EL (cell line): ENCODE measurements at regions not wholly inside any gene's neighbourhood (a gene's known extent, or its start where the extent isn't known, plus 50 kb on each side); places are given as distances from the start of the nearest gene placed in this dataset.

Experiments used
- DNase-seq: peaks from one replicate; pipeline ENCODE4 v3.0.0-alpha.2; 2016

DNA sequence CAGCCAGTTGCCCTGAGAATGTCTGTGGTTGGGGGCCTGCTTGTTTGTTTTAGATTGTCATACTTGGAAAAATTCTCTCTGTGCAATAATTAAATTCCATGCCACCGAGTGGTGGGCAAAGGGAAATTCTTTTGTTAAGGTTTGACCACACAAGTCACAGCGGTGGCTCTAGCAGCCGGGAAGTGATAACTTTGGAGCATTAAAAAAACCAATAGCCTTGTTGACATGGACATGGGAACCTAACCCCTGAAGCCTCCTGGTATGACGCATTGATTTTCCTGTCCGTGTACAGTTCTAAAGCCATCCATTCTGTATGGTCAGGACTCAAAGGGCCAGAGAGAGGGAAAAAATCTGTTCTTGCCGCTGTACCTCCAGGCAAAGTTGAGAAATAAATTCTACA is 384.9 kb upstream of the ZNF507 start:
- no peak for DNase-seq

DNA sequence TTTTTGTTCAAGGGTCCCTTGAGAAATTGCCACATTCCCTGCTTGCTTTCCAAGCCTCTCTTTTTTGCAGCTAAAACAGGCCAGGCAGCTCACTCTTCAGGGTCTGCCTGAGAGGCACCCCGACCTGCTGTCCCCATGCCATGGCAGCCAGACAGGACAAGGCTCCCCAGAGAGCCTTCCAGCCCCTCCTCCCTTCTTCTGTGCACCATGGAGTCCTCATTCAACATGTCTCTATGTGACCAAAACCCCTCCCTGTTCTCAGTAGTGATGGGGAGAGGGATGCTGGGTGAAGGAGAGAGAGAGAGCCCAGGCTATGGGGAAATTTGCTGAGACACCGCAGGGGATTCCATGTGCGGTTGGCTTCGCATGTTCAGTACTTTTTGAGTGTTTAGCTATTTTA is 384.2 kb upstream of the ZNF507 start:
- DNase-seq: no peak

DNA sequence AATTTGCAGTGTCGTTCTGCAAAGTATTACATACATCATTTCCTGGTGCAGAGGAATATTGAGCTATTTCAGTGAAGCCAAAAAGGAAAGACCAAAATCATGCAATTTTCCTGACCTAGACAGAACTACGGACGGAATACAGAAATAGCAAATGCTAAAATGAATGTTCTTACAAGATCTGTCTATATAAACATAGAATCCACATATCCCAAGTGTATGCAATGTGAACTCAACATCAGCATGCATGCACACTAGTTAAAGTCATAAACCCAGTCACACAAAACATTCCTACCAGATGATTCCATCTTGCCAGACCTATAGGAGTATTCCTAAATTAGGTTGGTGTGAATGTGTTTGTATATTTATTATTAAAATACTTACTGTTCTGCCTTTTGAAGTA is 383.7 kb upstream of the ZNF507 start:
- DNase-seq: no peak

DNA sequence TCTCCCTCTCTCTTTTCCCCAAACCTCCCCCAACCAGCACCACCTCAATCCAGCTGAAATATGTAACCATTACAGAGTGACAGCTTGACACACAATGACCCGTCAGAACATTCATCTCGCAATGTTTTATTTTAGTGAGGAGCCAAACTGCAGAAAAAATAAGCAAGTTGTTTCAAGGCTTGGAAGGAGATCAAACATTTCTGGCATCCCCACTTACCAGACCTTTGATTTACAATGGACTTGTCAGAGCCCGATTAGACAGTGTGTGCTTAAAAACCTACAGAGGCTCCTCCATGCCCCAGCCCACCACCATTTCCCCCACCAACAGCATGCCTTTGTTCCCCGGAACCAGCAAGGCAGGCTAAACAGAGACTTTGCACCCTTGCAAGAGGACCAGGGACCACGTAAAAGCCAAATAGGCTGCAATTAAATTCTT is 382.8 kb upstream of the ZNF507 start:
- no peak for DNase-seq

DNA sequence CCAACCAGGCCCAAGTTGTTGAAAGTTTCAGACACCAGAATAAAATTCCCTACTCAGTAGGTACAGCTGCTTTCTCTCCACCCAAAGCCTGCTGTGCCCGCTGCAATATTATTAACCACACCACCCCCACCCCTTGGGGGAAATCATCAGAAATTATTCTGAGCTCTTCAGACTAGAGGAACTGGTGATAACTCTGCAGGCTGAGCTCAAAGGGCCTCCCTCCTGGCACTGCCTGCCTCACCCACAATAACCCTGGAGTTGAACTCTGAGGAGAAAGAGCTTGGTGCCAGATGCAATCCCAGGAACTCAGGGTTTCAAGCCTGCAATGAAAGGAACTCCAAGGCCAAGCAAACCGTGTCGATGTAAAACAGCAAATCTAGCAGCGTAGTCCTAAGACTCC is 381.7 kb upstream of the ZNF507 start:
- DNase-seq: no peak

DNA sequence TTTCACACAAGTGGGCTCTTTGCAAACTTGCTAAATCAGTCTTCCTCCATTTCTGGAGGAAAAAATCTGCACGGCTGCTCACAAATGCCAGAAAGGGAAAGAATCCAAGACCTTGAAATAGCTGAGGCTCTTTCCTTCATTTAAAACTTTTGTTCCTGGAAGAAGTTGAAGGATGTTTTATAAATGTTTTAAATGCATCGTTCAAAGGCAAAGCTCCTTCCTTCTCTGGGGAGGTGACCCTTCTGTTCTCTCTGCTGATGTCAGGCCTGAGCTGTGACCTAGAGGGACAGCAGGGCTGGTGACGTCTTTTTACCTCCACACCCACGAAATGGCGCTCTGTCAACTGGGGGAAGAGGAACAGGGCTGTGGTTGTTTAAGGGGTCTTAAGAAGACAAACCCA is 376.4 kb upstream of the ZNF507 start:
- DNase-seq: no peak

DNA sequence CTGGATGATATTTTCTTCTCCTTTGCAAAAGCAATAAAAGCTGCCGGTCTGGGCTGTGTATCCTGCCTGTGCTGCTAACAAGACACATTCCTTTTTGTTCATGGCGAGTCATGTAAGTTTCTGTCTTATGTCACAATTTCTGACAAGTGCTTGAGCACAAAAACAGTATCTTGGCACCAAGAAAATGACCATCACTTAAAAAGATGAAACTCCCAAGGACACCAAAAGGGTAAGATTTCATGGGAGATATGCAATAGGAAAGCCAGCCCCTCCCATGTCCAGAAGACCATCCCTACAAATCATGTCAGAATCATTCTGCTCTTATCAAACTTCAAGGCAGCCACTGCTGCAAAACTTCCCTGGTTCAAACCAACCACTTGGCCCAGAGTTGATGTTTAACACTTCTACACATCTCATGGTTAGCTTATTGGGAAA is 375.4 kb upstream of the ZNF507 start:
- no peak for DNase-seq

DNA sequence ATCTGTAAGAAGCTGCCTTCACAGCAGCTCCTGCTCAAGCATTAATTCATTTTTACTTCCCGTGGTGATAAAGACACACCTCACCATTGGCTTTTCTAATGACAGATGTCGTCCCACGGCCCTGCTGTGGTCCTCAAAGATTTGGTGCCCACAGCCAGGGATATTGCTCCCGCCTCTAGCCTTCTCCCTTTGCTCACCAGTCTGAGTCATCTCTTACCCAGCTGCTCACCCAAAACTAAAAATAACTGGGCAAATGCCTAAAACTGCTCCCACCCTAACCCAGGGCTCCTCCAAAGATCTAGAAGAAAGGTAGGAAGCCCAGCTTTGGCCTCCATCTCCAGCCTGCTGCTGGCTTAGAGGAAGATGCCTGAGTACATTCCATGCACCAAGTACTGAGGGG is 371.1 kb upstream of the ZNF507 start:
- no peak for DNase-seq

DNA sequence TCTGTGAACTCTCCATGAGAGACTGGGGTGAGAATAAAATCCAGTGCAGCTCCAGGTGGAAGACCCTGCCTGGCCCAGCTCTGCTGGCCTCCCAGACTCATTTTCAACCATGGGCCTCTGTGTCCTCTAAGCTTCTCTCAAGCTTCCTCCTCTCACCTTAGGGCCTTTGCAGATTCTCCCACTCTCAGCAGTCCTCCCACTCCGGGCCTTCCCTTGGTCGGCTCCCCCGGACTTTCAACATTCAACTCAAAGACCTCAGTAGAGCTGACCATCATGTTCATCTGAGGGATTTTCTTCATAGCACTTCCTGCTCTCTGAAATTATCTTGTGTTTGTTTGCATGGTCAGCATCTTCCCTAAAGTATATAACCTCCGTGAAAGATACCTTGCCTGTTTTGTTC is 370.5 kb upstream of the ZNF507 start:
- no peak for DNase-seq

DNA sequence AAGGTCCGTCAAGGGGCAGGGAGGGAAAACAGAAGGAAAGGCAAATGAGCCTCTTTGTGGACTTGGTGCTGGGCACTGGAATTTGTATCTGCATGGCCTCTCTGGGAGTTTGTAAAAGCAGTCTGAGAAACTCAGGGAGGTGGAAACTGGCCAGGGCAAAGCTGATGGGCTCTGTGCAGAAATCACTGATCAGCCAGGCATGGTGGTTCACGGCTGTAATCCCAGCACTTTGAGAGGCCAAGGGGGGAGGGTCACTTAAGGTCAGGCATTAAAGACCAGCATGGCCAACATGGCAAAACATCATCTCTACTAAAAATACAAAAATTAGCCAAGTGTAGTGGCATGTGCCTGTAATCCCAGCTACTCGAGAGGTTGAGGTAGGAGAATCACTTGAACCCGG is 369.9 kb upstream of the ZNF507 start:
- no peak for DNase-seq

DNA sequence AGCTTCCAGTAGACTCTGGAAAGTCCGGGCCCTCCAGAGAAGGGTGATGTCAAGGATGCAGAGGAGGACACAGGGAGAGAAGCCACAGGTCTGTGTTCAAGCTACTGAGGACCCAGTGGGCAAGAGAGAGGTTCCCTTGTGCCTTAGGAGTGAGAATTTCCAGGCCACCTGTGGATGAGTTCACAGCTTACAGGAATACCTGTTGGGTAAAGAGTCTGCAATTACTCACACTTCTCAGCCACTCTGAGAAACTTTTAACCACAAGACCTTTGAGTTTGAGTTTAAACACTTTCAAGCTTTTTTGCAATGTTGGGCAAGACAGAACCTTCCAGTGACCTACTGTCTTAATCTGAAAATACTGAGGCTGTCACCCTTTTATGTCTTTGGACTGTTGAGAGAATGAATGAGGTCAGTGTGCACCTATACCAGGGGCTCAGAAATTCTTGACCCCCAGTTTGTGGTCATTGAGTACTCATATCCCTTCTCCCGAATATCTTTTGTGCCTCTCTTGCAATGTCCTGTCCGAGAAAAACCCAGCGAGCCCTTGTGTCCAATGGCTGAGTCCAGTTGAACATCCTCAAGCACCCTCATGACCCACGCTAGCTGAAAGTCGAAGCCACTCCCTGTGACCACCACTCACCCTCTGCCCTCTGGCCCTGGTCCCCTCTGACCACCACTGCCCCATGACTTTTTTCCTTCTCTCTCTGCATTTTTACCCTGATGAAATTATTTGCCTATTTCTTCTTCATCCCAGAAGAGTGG is 368.5 kb upstream of the ZNF507 start:
- no peak for DNase-seq

DNA sequence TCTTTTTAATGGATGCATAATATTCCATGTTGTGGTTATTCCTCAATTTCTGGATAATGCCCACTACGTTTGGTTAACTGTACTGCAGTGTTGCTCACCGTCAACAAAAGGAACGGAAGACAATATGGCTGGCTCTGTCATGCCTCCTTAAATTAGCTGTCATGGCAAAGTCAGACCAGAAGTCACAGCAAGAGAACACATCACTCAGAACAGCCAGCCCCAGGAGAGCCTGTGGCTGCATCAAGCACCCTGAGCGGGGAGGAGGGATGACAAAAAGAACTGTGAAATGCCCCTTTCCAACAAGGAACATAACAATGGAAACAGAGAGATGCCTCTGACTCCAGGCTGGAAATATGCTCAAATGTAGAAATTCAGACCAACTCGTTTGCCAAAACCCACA is 366.0 kb upstream of the ZNF507 start:
- DNase-seq: no peak

DNA sequence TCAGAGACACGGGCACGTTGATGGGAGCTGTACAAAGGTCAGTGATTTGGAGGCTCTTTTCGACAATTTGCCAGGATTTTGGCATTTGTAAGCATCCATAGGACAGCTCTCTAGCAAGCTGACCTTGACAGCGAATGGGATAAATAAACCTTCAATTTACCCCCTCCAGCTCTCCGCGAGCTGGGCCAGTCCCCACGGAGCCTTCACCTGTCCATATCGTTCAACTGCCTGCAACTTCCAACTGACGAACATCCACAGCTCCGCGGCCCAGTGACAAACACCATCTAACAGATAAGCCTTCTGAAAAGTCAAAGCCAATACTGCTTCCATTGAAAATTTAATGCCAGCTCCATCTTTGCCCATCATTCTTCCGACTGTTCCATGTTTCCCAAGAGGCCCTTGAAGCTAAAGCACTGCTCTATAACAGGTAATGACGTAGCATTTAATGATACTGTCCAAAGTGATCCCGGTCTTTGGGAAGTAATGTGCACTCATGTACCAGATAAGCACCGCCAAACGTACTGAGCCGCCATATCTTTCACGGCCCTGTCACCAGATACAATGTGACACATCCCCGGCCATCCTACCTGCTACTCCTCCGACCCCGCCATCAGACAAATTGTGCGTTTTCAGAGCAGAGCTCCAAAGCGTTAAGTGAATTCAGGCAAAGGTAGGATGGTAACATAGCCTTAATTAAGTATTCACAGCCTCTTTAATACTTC is 365.3 kb upstream of the ZNF507 start:
- DNase-seq: no peak

DNA sequence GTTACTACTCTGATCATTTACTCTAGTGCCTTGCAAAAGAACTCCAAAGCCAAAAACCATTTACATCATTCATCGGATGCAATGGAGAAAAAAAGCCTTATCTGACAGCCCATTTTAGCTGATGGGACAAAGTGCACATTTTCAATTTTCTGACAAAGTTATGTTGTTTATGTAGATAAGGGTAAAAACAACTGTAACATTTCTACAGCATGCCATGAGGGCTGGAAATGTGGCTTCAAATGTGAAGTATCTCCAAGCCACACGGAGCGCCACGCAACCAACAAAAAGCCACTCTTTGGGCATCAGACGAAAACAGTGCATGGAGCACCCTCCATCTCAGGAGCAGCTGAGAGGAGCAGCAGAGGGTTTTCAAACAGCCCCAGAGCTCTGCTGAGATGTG is 364.6 kb upstream of the ZNF507 start:
- no peak for DNase-seq

DNA sequence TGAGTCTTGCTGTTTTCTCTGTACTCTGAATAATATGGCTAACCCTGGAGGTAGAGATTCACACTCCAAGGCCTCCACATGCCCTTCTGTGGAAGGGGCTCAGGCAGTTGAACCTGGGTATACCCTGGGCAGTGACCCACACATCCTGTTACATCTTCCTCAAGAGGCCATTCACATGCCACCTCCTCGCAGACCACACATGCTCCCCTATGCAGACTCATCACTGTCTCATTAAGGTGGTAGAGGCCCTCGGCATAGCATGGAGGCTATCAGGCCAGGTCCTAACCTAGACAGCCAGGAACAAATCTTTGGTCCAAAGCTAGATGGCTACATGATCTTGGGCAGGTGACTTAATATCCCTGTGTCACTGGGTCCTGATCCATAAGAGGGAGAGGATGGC is 363.9 kb upstream of the ZNF507 start:
- DNase-seq: no peak

DNA sequence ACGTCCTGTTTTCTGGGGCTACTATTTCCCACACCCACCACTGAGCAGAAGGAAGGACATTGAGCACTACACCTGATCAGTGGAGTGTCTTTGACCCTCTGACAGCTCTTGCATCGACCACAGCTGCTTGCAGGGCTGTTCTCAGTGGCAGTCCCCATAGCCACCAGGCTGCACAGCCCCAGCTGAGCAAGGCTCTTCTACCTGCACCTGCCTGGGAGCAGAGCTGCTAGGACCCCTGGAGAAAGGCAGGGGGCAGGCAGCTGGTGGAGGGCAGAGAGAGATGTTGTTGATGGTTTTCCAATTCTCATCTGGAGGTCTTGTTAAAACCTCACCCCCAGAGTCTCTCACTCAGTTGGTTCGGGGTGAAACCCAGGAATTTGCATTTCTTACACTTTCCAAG is 361.8 kb upstream of the ZNF507 start:
- no peak for DNase-seq

DNA sequence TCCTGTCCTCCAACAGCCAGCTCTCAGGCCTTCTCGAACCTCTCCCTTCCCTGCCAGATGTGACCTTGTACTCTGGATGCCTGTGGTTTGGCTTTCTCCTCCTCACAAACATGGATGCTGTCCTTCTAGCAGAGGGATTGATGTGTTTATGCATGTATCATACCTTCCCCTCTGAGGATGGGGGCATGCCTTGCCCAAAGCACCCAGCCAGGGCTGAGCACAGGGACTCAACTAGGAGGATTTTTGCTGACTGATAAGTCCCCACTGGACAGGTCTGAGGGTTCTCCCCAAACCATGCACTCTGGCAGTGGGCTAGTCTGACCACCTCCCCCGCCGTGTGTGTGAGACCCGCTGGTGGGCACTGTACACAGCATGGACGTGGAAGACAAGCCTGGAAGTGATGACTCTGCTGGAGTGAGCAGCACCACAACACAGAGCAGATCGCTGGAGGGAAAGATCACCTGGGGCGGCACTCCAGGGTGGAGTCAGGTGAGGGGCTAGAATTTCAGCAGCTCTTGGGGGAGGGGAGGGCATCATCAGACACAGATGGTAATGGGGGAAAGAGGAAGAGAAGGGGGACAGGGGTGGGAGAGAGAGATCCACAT is 360.3 kb upstream of the ZNF507 start:
- DNase-seq: no peak

DNA sequence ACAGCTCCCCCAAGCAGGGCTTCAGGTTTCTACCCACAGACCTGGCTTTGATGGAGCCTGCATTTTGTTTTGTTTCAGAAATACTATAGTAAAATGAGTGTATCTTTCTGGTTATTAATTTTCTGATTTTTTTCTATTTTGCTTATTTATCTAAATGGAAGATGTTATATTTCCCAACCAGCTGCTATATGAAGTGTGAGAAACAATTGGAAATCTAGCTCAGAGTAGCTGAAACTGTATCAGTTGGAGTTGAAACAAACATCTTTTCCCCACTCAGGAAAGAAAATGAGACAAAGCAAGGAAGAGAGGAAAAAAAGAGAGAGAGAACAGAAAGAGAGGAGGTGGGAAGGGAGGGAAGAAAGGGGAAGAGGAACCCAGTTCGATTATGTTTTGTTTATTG is 358.5 kb upstream of the ZNF507 start:
- no peak for DNase-seq

DNA sequence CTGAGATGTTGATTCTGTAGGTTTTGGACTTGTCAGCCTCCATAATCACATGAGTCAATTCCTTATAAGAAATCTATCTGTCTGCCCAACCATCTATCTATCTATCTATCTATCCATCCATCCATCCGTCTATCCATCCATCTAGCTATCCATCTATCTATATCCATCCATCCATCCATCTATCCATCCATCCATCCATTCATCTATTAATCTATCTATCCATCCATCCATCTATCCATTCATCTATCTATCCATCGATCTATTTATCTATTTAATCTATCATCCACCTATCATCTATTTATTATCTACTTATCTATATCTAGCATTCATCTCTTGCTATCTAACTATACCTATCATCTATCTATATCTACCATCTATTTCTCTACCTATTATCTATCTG is 357.2 kb upstream of the ZNF507 start:
- DNase-seq: no peak

DNA sequence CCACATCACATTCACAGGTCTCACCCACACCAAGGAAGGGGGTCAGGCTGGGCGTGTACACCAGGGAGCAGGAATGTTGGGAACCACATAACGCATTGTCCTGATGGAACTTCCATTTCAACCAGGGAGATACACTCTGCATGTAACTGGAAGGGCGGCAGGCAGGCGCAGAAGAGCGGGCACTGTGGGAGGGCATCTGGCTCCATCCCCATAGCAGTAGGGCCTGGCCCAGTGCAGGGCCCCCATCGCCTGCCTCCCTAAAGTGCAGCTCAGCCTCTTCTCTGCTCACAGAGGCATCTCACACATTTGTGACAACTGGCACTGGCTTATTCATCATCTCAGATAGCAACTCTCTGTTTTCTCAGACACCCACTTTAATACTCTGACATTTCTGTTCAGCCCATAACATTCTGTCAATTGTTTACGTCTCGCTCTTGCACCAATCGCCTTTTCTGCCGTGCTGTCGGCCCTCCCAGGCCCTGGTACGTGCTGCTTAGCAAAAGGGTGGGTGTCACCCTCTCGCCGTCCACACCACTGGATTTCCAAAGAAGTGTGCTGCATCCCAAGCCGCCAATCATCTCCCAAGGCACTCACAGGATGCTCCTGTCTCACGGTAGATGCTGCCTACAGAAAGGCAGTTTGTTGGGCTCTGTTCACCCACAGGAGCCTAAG is 353.3 kb upstream of the ZNF507 start:
- DNase-seq: no peak

DNA sequence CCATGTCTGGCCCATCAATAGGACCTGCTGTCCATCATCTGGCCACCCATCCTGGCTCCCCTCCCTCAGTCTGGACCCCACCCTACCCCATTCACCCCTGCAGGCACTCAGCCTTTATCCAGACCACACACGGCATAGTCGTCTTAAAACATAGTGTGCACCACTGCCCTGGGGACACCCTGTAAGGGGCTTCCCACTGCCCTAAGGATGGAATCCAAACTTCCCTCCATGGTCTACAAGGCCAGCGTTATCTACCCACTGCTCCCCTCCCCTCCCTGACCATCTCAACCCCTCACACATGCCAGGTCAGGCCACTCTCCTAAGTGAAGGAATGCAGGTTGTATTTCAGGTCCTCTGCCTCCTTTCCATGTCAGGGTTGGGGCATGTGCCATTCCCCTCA is 352.7 kb upstream of the ZNF507 start:
- no peak for DNase-seq

DNA sequence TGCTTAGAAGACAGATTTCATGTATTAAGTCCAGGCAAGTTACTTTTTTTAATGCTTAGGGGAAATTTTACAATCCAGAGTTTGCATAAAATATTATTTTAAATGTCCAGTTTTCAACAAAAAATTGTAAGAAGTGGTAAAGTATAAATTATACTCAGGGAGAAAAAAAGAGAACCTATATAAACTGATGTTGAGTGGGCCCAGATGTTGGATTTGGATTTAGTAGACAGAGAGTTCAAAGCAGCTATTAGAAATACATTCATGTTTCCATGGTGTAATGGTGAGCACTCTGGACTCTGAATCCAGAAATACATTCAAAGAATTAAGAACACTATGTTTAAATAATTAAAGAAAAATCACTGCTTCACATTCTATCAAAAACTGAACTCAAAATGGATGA is 349.9 kb upstream of the ZNF507 start:
- DNase-seq: no peak

DNA sequence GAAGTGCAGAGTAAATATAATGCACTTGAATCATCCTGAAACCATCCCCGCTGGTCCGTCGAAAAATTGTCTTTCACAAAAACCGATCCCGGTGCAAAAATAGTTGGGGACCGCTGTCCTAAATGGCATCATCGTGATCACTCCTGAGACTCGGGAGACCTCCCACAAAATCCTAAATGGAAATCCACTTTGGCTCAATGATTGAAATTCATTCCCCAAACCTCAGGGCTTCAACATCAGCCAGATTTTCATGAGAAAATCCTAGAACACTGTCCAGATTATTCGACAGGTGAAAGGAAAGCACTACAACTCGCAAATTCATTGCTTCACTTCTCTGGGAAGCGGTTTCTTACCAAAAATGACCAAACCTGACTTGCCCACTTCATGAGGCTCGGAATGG is 335.3 kb upstream of the ZNF507 start:
- DNase-seq: no peak

DNA sequence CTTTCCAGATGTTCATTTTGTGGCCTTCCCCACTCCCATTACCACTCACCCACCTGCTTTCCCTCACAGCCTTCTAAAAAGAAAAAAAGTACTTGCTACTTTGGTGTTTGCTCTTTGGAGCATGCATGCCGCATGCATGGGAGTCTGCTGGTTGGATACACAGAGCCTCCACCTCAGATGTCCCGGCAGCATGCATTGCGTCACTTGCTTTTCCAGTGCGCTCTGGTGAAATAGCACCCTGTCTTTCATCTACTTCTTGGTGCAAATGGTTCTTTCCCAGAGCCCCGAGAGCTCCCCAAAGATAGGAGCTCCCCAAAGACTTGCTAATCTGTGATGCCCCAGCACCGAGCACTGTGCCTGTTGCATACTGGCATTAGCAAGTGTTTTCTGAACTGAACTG is 333.2 kb upstream of the ZNF507 start:
- DNase-seq: no peak
